ENCODE measurements at regions not wholly inside any gene's neighbourhood (a gene's known extent, or its start where the extent isn't known, plus 50 kb on each side); places are given as distances from the start of the nearest gene placed in this dataset.

GRCh38 chr15:87730706-87731105 is 525.8 kb downstream of the NTRK3 start:
- Mint-ChIP-seq H3K4me1 (peaks cover 79% of the 10 kb centered on the region), H3K27ac (no peak overlapping the region), H3K9me3 (no peaks in the 10 kb centered on the region), H3K4me3 (no peak overlapping the region), H3K27me3 (ENCODE audit: low read depth, poor library complexity) (peaks cover 35% of the 10 kb centered on the region), H3K36me3 (ENCODE audit: low read depth) (no peaks in the 10 kb centered on the region)
- no peak for DNase-seq
- TF ChIP-seq CTCF (IDR thresholded peaks at IDR 0.05), result no peak

- Mint-ChIP-seq H3K4me1 (peaks cover 62% of the 10 kb centered on the region), H3K4me3 (no peak overlapping the region), H3K36me3 (ENCODE audit: low read depth) (no peaks in the 10 kb centered on the region), H3K27me3 (ENCODE audit: low read depth, poor library complexity) (peaks cover 37% of the 10 kb centered on the region), H3K27ac (no peak overlapping the region), H3K9me3 (no peaks in the 10 kb centered on the region)
- no peak for DNase-seq
- no peak for TF ChIP-seq CTCF (IDR thresholded peaks at IDR 0.05)
These were observed 527.5 kb downstream of the NTRK3 start for GRCh38 chr15:87728998-87729397.

- no peak for DNase-seq
- peaks cover 45% of the 10 kb centered on the region for H3K27me3 Mint-ChIP-seq (ENCODE audit: low read depth, poor library complexity)
- TF ChIP-seq CTCF (IDR thresholded peaks at IDR 0.05), result no peak
- H3K27ac Mint-ChIP-seq, result no peak overlapping the region
- peaks cover 59% of the 10 kb centered on the region for H3K4me1 Mint-ChIP-seq
- H3K4me3 Mint-ChIP-seq, result no peak overlapping the region
- H3K9me3 Mint-ChIP-seq, result no peaks in the 10 kb centered on the region
- no peaks in the 10 kb centered on the region for H3K36me3 Mint-ChIP-seq (ENCODE audit: low read depth)
These were observed 529.5 kb downstream of the NTRK3 start for GRCh38 chr15:87727073-87727472.

- Mint-ChIP-seq H3K36me3 (ENCODE audit: low read depth) (no peaks in the 10 kb centered on the region), H3K4me1 (peaks cover 40% of the 10 kb centered on the region), H3K27ac (no peak overlapping the region), H3K9me3 (no peaks in the 10 kb centered on the region), H3K27me3 (ENCODE audit: low read depth, poor library complexity) (peaks cover 50% of the 10 kb centered on the region), H3K4me3 (no peak overlapping the region)
- DNase-seq, result no peak
- TF ChIP-seq CTCF (IDR thresholded peaks at IDR 0.05), result no peak
These were observed 532.2 kb downstream of the NTRK3 start for GRCh38 chr15:87724330-87724729.

GRCh38 chr15:87722941-87723691 is 533.4 kb downstream of the NTRK3 start:
- no peak for TF ChIP-seq CTCF (IDR thresholded peaks at IDR 0.05)
- no peak for DNase-seq
- Mint-ChIP-seq H3K9me3 (no peaks in the 10 kb centered on the region), H3K27ac (no peak overlapping the region), H3K4me3 (no peak overlapping the region), H3K4me1 (peaks cover 31% of the 10 kb centered on the region), H3K27me3 (ENCODE audit: low read depth, poor library complexity) (peaks cover 46% of the 10 kb centered on the region), H3K36me3 (ENCODE audit: low read depth) (no peaks in the 10 kb centered on the region)

- Mint-ChIP-seq H3K4me1 (peaks cover 20% of the 10 kb centered on the region), H3K9me3 (no peaks in the 10 kb centered on the region), H3K4me3 (no peak overlapping the region), H3K36me3 (ENCODE audit: low read depth) (no peaks in the 10 kb centered on the region), H3K27ac (no peak overlapping the region), H3K27me3 (ENCODE audit: low read depth, poor library complexity) (peaks cover 46% of the 10 kb centered on the region)
- TF ChIP-seq CTCF (IDR thresholded peaks at IDR 0.05), result no peak
- DNase-seq, result no peak
These were observed 536.3 kb downstream of the NTRK3 start for GRCh38 chr15:87720235-87720634.

Measured in nephron progenitor cell (in vitro differentiated cells).